ENCODE measurements at regions not wholly inside any gene's neighbourhood (a gene's known extent, or its start where the extent isn't known, plus 50 kb on each side); places are given as distances from the start of the nearest gene placed in this dataset.

GRCh38 chr16:65306722-65307121, 184.9 kb upstream of the CDH11 start:
- no peak overlapping the region for H2BK5ac ChIP-seq (ENCODE audit: low read depth, low read length, poor library complexity, severe bottlenecking)
- no peaks in the 10 kb centered on the region for H4K20me1 ChIP-seq (ENCODE audit: insufficient read depth, low read length)
- H2BK15ac ChIP-seq (ENCODE audit: low read depth, low read length) = no peak overlapping the region
- H2AK5ac ChIP-seq (ENCODE audit: low read depth, low read length) = no peak overlapping the region
- WGBS, 2 experiments (ENCODE audit: extremely low coverage in 2 of 2, insufficient read length in 1 of 2) = 100% methylated on average over 1 of the region's 2 CpGs; no CpG with 5 or more reads in 1 of the 2 experiments
- ATAC-seq (ENCODE audit: low read depth) (no peak), DNase-seq (no peak)
- no peaks in the 10 kb centered on the region for H3K9me3 ChIP-seq (ENCODE audit: control insufficient read depth, insufficient read depth, low read length)
- no peak overlapping the region for H2AK9ac ChIP-seq (replicated peaks; ENCODE audit: low read depth, low read length, poor library complexity)
- TF ChIP-seq POLR2A (IDR thresholded peaks at IDR 0.05; ENCODE audit: low read depth, low read length) (no peak), RCOR1 (IDR thresholded peaks at IDR 0.05; ENCODE audit: insufficient replicate concordance, low read length) (no peak), SMC3 (IDR thresholded peaks at IDR 0.05; ENCODE audit: low read depth, low read length) (no peak), NFE2L2 (IDR thresholded peaks at IDR 0.05; ENCODE audit: low read depth, low read length) (no peak), FOS (IDR thresholded peaks at IDR 0.05; ENCODE audit: low read depth, low read length) (no peak), CEBPB (IDR thresholded peaks at IDR 0.05; ENCODE audit: low read depth, low read length) (no peak), USF2 (IDR thresholded peaks at IDR 0.05; ENCODE audit: low read depth, low read length) (no peak), MAFK (IDR thresholded peaks at IDR 0.05; ENCODE audit: low read depth, low read length) (no peak), CTCF (conservative IDR thresholded peaks at IDR 0.05; ENCODE audit: low read depth, low read length) (no peak), ELK1 (IDR thresholded peaks at IDR 0.05; ENCODE audit: borderline replicate concordance, low read depth, low read length) (no peak), CHD1 (IDR thresholded peaks at IDR 0.05; ENCODE audit: low read depth, low read length) (no peak), MAZ (IDR thresholded peaks at IDR 0.05; ENCODE audit: borderline replicate concordance, low read depth, low read length) (no peak), BHLHE40 (IDR thresholded peaks at IDR 0.05; ENCODE audit: low read depth, low read length) (no peak), RFX5 (IDR thresholded peaks at IDR 0.05; ENCODE audit: low read depth, low read length) (no peak), MXI1 (IDR thresholded peaks at IDR 0.05; ENCODE audit: borderline replicate concordance, low read depth, low read length) (no peak), RAD21 (IDR thresholded peaks at IDR 0.05; ENCODE audit: low read length) (no peak)
- H3K79me1 ChIP-seq (ENCODE audit: low read depth in 1 of 2, low read length in 2 of 2) = no peaks in the 10 kb centered on the region
- peaks cover 7% of the 10 kb centered on the region for H3K4me1 ChIP-seq (ENCODE audit: control insufficient read depth, insufficient read depth, low read length)
- no peak overlapping the region for H2BK120ac ChIP-seq (ENCODE audit: low read depth, low read length)
- no peak overlapping the region for H2AFZ ChIP-seq (replicated peaks; ENCODE audit: low read length, poor library complexity)
- H3K27me3 ChIP-seq (ENCODE audit: control insufficient read depth, insufficient read depth, low read length) = no peaks in the 10 kb centered on the region
- no peak overlapping the region for H2BK20ac ChIP-seq (ENCODE audit: low read depth, low read length)
- dilution Hi-C loops (cut with HindIII; ENCODE audit: low sequenced_read_pairs, unreplicated experiment) (no loop called here), intact Hi-C loops (cut with micrococcal nuclease) (loop anchor here (1.0 kb wide), 1 partner anchor 49 kb away; no protein-coding TSS in a partner anchor), in situ Hi-C loops (cut with MboI; ENCODE audit: low sequenced_read_pairs) (no loop called here)
- H3K9me1 ChIP-seq (ENCODE audit: insufficient read depth, low read length) = no peaks in the 10 kb centered on the region
- no peak overlapping the region for H3K27ac ChIP-seq (ENCODE audit: insufficient read depth, low read length)
- no peak overlapping the region for H4K91ac ChIP-seq (ENCODE audit: insufficient read depth, low read depth, low read length)
- no peak overlapping the region for H4K5ac ChIP-seq (ENCODE audit: low read depth, low read length)
- no peak overlapping the region for H3K18ac ChIP-seq (ENCODE audit: low read depth, low read length)
- H3K36me3 ChIP-seq (ENCODE audit: control insufficient read depth, insufficient read depth, low read length) = no peaks in the 10 kb centered on the region
- ChIA-PET POLR2A (ENCODE audit: unreplicated experiment) (no interaction called here), CTCF (no interaction called here)
- H3K4ac ChIP-seq (ENCODE audit: low read depth, low read length) = no peak overlapping the region
- no peak overlapping the region for H3K14ac ChIP-seq (replicated peaks; ENCODE audit: low read depth, low read length)
- no TSS peak for BruUV-seq (replicated peaks)
- H3K4me3 ChIP-seq (ENCODE audit: insufficient read depth, low read depth, low read length) = no peak overlapping the region
- H3K56ac ChIP-seq (ENCODE audit: extremely low read depth, insufficient read depth, low read length) = no peak overlapping the region
- H3K9ac ChIP-seq (ENCODE audit: low read depth, low read length) = no peak overlapping the region
- no peak overlapping the region for H4K8ac ChIP-seq (ENCODE audit: low read depth in 2 of 2, low read length in 2 of 2)
- no peak overlapping the region for H3K4me2 ChIP-seq (ENCODE audit: low read depth, low read length)
- no peak overlapping the region for H3K23ac ChIP-seq (ENCODE audit: low read depth, low read length)
